CD8-positive, alpha-beta memory T cell (primary cell): ENCODE measurements at regions not wholly inside any gene's neighbourhood (a gene's known extent, or its start where the extent isn't known, plus 50 kb on each side); places are given as distances from the start of the nearest gene placed in this dataset.

Experiments
- CTCF ChIA-PET: fragments of 350-600 bp; sonication (Branson Sonifier 250); formaldehyde crosslinking; loops from one replicate; lab custom pipeline; 2021; ENCODE audit warnings: antibody characterized with exemption; lab: Charles Lee
- POLR2A ChIA-PET: fragments of 350-600 bp; sonication (Branson Sonifier 250); formaldehyde crosslinking; loops from one replicate; lab custom pipeline; 2021; ENCODE audit warnings: antibody characterized with exemption; lab: Charles Lee
- DNase-seq, 5 donors: peaks; one replicate each; pipeline versions ENCODE4 v3.0.0 to v3.0.0-alpha.2; 2020 to 2022; ENCODE audit warnings: mixed read lengths in 1 of 5
- H3K27ac ChIP-seq: one replicate; pipeline ENCODE4 v1.7.0; 2013; ENCODE audit warnings: low read depth, mild to moderate bottlenecking, low read length, moderate library complexity
- H3K27me3 ChIP-seq: 2 replicates; pipeline ENCODE4 v1.7.0; 2013; ENCODE audit warnings: low read length, mild to moderate bottlenecking; ENCODE audit not compliant: insufficient read depth, poor library complexity, severe bottlenecking
- H3K36me3 ChIP-seq: 2 replicates; pipeline ENCODE4 v1.7.0; 2013; ENCODE audit warnings: mild to moderate bottlenecking, low read length, moderate library complexity; ENCODE audit not compliant: insufficient read depth
- H3K4me1 ChIP-seq: 2 replicates; pipeline ENCODE4 v1.7.0; 2013; ENCODE audit warnings: mild to moderate bottlenecking, low read length, moderate library complexity; ENCODE audit not compliant: insufficient read depth
- H3K4me3 ChIP-seq: 2 replicates; pipeline ENCODE4 v1.7.0; 2013; ENCODE audit warnings: mild to moderate bottlenecking, low read length
- H3K9me3 ChIP-seq: 2 replicates; pipeline ENCODE4 v1.7.0; 2013; ENCODE audit warnings: mild to moderate bottlenecking, low read length
- H3K27ac Mint-ChIP-seq, 8 donors: one replicate each; pipeline ENCODE4 v1.8.0; 2020 to 2021; ENCODE audit warnings: mixed read lengths in 8 of 8, mild to moderate bottlenecking in 6 of 8, inconsistent platforms in 3 of 8, moderate library complexity in 3 of 8
- H3K27me3 Mint-ChIP-seq, 2 donors: one replicate each; pipeline ENCODE4 v1.8.0; 2020 to 2021; ENCODE audit warnings: mixed read lengths in 2 of 2, mild to moderate bottlenecking in 1 of 2, moderate library complexity in 1 of 2
- H3K36me3 Mint-ChIP-seq, 3 donors: one replicate each; pipeline ENCODE4 v1.8.0; 2020 to 2021; ENCODE audit warnings: mixed read lengths in 3 of 3, inconsistent platforms in 1 of 3, mild to moderate bottlenecking in 1 of 3
- H3K4me1 Mint-ChIP-seq, 3 donors: one replicate each; pipeline ENCODE4 v1.8.0; 2020 to 2021; ENCODE audit warnings: mixed read lengths in 3 of 3, inconsistent platforms in 1 of 3, mild to moderate bottlenecking in 1 of 3
- H3K4me3 Mint-ChIP-seq, 7 donors: one replicate each; pipeline ENCODE4 v1.8.0; 2020 to 2021; ENCODE audit warnings: mixed read lengths in 7 of 7, mild to moderate bottlenecking in 6 of 7, moderate library complexity in 4 of 7, inconsistent platforms in 2 of 7
- H3K9me3 Mint-ChIP-seq, 5 donors: one replicate each; pipeline ENCODE4 v1.8.0; 2020 to 2022; ENCODE audit warnings: mixed read lengths in 5 of 5, mild to moderate bottlenecking in 3 of 5, moderate library complexity in 2 of 5, inconsistent platforms in 1 of 5

- Histone ChIP-seq H3K36me3 (no peaks in the 10 kb centered on the region), H3K4me3 (no peak overlapping the region), H3K4me1 (no peaks in the 10 kb centered on the region), H3K9me3 (no peaks in the 10 kb centered on the region), H3K27ac (no peak overlapping the region), H3K27me3 (no peaks in the 10 kb centered on the region)
- no peak overlapping the region for H3K4me3 Mint-ChIP-seq
- H3K27ac Mint-ChIP-seq: no peak overlapping the region
- no peak for DNase-seq
- H3K36me3 Mint-ChIP-seq: no peaks in the 10 kb centered on the region
- ChIA-PET CTCF (no interaction called here), POLR2A (no interaction called here)
- peaks cover 7 to 12% of the 10 kb centered on the region in 2 donors for H3K27me3 Mint-ChIP-seq
- no peaks in the 10 kb centered on the region for H3K4me1 Mint-ChIP-seq
- no peaks in the 10 kb centered on the region for H3K9me3 Mint-ChIP-seq
These were observed 121.4 kb upstream of the CHST15 start for GRCh38 chr10:124214610-124215375.

- no peak for DNase-seq
- Mint-ChIP-seq H3K4me1 (no peaks in the 10 kb centered on the region), H3K27ac (no peak overlapping the region), H3K9me3 (no peaks in the 10 kb centered on the region), H3K4me3 (no peak overlapping the region), H3K36me3 (no peaks in the 10 kb centered on the region), H3K27me3 (peaks cover 6 to 9% of the 10 kb centered on the region in 2 donors)
- Histone ChIP-seq H3K4me1 (no peaks in the 10 kb centered on the region), H3K27me3 (no peaks in the 10 kb centered on the region), H3K4me3 (no peak overlapping the region), H3K9me3 (no peaks in the 10 kb centered on the region), H3K27ac (no peak overlapping the region), H3K36me3 (no peaks in the 10 kb centered on the region)
- POLR2A ChIA-PET: no interaction called here
- CTCF ChIA-PET: no interaction called here
These were observed 120.6 kb upstream of the CHST15 start for GRCh38 chr10:124213899-124214510.

GRCh38 chr10:124213471-124213870 is 120.1 kb upstream of the CHST15 start:
- no peaks in the 10 kb centered on the region for H3K36me3 Mint-ChIP-seq
- H3K27me3 Mint-ChIP-seq: peaks cover 6 to 7% of the 10 kb centered on the region in 2 donors
- H3K27ac Mint-ChIP-seq: no peak overlapping the region
- Histone ChIP-seq H3K36me3 (no peaks in the 10 kb centered on the region), H3K9me3 (no peaks in the 10 kb centered on the region), H3K4me3 (no peak overlapping the region), H3K27ac (no peak overlapping the region), H3K27me3 (no peaks in the 10 kb centered on the region), H3K4me1 (no peaks in the 10 kb centered on the region)
- CTCF ChIA-PET: no interaction called here
- H3K4me1 Mint-ChIP-seq: no peaks in the 10 kb centered on the region
- no peak for DNase-seq
- no peaks in the 10 kb centered on the region for H3K9me3 Mint-ChIP-seq
- no peak overlapping the region for H3K4me3 Mint-ChIP-seq
- POLR2A ChIA-PET: no interaction called here

GRCh38 chr10:124212702-124213101 is 119.3 kb upstream of the CHST15 start:
- POLR2A ChIA-PET: no interaction called here
- CTCF ChIA-PET: interaction anchor here (0.6 kb wide), 1 partner anchor 45 kb away, joined by 3 read pairs; no protein-coding TSS in a partner anchor
- DNase-seq: no peak
- no peak overlapping the region for H3K27ac Mint-ChIP-seq
- H3K27ac ChIP-seq: no peak overlapping the region
- H3K36me3 Mint-ChIP-seq: no peaks in the 10 kb centered on the region
- peaks cover 3 to 7% of the 10 kb centered on the region in 2 donors for H3K27me3 Mint-ChIP-seq
- H3K4me1 Mint-ChIP-seq: no peaks in the 10 kb centered on the region
- no peaks in the 10 kb centered on the region for H3K27me3 ChIP-seq
- no peaks in the 10 kb centered on the region for H3K9me3 Mint-ChIP-seq
- H3K9me3 ChIP-seq: no peaks in the 10 kb centered on the region
- H3K36me3 ChIP-seq: no peaks in the 10 kb centered on the region
- no peak overlapping the region for H3K4me3 ChIP-seq
- no peak overlapping the region for H3K4me3 Mint-ChIP-seq
- H3K4me1 ChIP-seq: no peaks in the 10 kb centered on the region

- H3K27me3 ChIP-seq: no peaks in the 10 kb centered on the region
- Mint-ChIP-seq H3K36me3 (no peaks in the 10 kb centered on the region), H3K9me3 (no peaks in the 10 kb centered on the region), H3K27ac (no peak overlapping the region), H3K27me3 (peaks cover 2 to 3% of the 10 kb centered on the region in 2 donors), H3K4me1 (no peaks in the 10 kb centered on the region), H3K4me3 (no peak overlapping the region)
- DNase-seq: no peak
- POLR2A ChIA-PET: no interaction called here
- CTCF ChIA-PET: no interaction called here
- H3K36me3 ChIP-seq: no peaks in the 10 kb centered on the region
- no peak overlapping the region for H3K27ac ChIP-seq
- no peak overlapping the region for H3K4me3 ChIP-seq
- no peaks in the 10 kb centered on the region for H3K9me3 ChIP-seq
- no peaks in the 10 kb centered on the region for H3K4me1 ChIP-seq
These were observed 118.5 kb upstream of the CHST15 start for GRCh38 chr10:124211921-124212320.

DNA sequence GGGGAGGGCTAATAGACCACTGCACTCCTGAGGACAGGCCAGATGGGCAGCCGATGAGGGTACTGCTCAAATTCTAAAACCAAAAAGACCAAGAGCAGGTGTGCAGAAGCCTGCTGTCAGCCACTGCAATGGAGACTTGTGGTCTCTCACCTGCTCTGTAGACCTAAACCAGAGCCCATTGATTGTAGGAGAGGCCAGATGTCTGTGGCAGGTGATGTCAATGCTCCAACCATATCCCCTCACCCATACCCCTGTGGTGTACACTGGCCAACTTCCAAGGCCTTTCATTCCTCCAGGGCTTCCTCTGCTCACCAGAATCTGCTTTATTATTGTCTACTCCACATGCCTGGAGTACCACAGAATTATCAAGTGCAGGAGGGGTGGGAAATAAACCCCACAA is 116.9 kb upstream of the CHST15 start:
- no peak overlapping the region for H3K27ac ChIP-seq
- no peak for DNase-seq

DNA sequence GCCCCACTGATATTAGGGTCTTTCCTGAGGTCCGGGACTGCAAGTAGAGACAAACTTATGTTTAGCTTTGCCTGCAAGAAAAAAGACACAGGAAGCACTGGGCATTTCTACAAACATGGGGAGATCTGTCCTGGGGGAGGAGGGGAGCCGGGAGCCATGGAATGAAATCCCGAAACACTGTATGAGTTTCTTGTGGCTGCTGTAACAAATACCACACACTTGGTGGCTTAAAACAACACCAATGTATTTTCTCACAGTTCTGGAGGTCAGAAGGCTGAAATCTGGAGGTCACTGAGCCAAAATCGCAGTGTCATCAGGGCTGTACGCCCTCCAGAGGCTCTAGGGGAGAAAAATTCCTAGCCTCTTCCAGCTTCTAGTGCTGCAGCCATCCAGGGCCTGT is 114.0 kb upstream of the CHST15 start:
- Mint-ChIP-seq H3K27me3 (peaks cover under 1 to 5% of the 10 kb centered on the region in 2 donors), H3K4me1 (no peaks in the 10 kb centered on the region), H3K36me3 (no peaks in the 10 kb centered on the region), H3K4me3 (no peak overlapping the region), H3K27ac (no peak overlapping the region), H3K9me3 (no peaks in the 10 kb centered on the region)
- DNase-seq: no peak
- Histone ChIP-seq H3K27ac (no peak overlapping the region), H3K36me3 (no peaks in the 10 kb centered on the region), H3K4me3 (no peak overlapping the region), H3K4me1 (no peaks in the 10 kb centered on the region), H3K27me3 (no peaks in the 10 kb centered on the region), H3K9me3 (no peaks in the 10 kb centered on the region)
- ChIA-PET CTCF (no interaction called here), POLR2A (no interaction called here)

More for the DNA sequence above, 116.9 kb upstream of the CHST15 start:
- POLR2A ChIA-PET: no interaction called here
- Mint-ChIP-seq H3K9me3 (no peaks in the 10 kb centered on the region), H3K36me3 (no peaks in the 10 kb centered on the region), H3K27me3 (peaks cover 0 to 3% of the 10 kb centered on the region in 2 donors), H3K4me1 (no peaks in the 10 kb centered on the region), H3K27ac (no peak overlapping the region), H3K4me3 (no peak overlapping the region)
- Histone ChIP-seq H3K36me3 (no peaks in the 10 kb centered on the region), H3K27me3 (no peaks in the 10 kb centered on the region), H3K4me3 (no peak overlapping the region), H3K9me3 (no peaks in the 10 kb centered on the region), H3K4me1 (no peaks in the 10 kb centered on the region)
- CTCF ChIA-PET: no interaction called here

DNA sequence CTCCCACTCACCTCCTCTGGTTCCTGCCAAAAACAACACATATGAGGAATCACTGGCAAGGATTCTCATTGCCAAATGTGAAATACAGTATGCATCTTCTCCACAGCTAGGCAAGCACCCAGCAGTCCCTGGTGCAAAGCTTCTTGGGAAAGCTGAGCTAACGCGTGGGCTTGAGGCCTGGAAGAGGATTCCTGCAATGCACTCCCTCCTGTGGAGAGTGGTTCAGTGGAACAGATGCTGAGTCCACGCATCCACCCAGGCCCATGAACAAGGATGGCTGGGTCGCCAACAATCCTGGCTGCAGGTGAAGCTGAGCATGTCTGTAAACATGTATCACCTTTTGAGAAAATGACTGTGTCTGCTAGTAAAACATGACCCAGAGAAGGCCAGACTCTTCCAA is 113.2 kb upstream of the CHST15 start:
- no peak overlapping the region for H3K27ac Mint-ChIP-seq
- H3K4me3 ChIP-seq: no peak overlapping the region
- no peak overlapping the region for H3K4me3 Mint-ChIP-seq
- H3K9me3 Mint-ChIP-seq: no peaks in the 10 kb centered on the region
- no peaks in the 10 kb centered on the region for H3K27me3 ChIP-seq
- no peaks in the 10 kb centered on the region for H3K9me3 ChIP-seq
- H3K4me1 ChIP-seq: no peaks in the 10 kb centered on the region
- no peak for DNase-seq
- ChIA-PET CTCF (no interaction called here), POLR2A (no interaction called here)
- H3K36me3 ChIP-seq: no peaks in the 10 kb centered on the region
- no peak overlapping the region for H3K27ac ChIP-seq
- no peaks in the 10 kb centered on the region for H3K36me3 Mint-ChIP-seq
- H3K4me1 Mint-ChIP-seq: no peaks in the 10 kb centered on the region
- peaks cover 3 to 5% of the 10 kb centered on the region in 2 donors for H3K27me3 Mint-ChIP-seq
